Fibroblast of upper back skin (primary cell): ENCODE measurements at regions not wholly inside any gene's neighbourhood (a gene's known extent, or its start where the extent isn't known, plus 50 kb on each side); places are given as distances from the start of the nearest gene placed in this dataset.

Source experiments
- DNase-seq: peaks from one replicate; pipeline ENCODE4 v3.0.0-alpha.2; 2013

- no peak for DNase-seq
Measured at GRCh38 chr14:65360144-65360784, 52.3 kb upstream of the FUT8 start.

- DNase-seq, result peak; percentile 42
Measured at GRCh38 chr14:65361920-65362319, 50.6 kb upstream of the FUT8 start.
